NCI-H146 treated with DMSO at 0.1 percent for 48 hours (cell line): ENCODE measurements at regions not wholly inside any gene's neighbourhood (a gene's known extent, or its start where the extent isn't known, plus 50 kb on each side); places are given as distances from the start of the nearest gene placed in this dataset.
"Not testable (repeated sequence)": the region's sequence is repeated elsewhere in the genome, so short reads cannot be mapped to it uniquely, and the experiment has no call there.

Experiments
- DNase-seq: peaks from one replicate; lab custom pipeline; 2025; ENCODE audit not compliant: unreplicated experiment; lab: John Stamatoyannopoulos, UW

DNA sequence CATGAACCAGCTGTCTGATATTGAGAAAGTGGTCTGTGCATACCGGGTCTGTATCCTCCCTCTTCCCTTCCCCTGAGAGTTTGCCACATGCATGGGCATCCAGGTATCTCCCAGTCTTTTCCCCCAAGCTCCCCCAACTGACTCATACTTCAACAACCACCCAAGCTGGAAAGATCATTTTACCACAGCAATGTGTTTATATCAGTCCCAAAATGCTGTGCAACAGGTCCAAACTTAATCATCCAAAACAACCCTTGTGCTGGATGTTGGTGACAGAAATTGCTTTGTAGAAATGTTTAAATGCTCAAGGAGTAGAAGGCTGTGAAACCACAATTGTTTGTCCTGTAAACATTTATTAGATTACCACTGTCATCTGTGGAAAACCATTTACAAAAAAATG lies 286.8 kb upstream of the KLF3 start:
- DNase-seq, result no peak

GRCh38 chr4:38378478-38378877 lies 285.5 kb upstream of the KLF3 start:
- no peak for DNase-seq

DNA sequence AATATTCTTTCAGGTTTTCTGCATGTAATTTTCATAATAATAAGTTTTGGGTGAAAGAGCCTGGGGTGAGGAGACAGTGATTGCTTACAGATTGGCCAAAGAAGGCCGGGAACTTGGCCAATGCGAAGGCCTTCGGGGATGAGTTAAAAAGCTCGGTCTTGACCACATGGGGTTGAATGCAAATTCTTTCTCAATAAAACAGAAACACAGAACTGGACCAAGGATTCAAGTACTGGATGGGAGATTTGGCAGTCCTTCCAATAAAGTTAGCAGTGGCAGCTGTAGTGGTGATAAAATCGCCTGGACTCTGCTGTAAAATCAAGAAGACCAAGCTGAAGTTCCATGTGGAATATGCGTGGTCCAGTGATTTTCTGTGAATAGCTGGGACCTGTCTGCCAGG lies 282.2 kb upstream of the KLF3 start:
- no peak for DNase-seq

- DNase-seq, result no peak
Measured at GRCh38 chr4:38382520-38382919, 281.5 kb upstream of the KLF3 start.

GRCh38 chr4:38383646-38384121 lies 280.3 kb upstream of the KLF3 start:
- DNase-seq, result no peak

GRCh38 chr4:38385093-38386004 lies 278.6 kb upstream of the KLF3 start:
- DNase-seq, result no peak

DNA sequence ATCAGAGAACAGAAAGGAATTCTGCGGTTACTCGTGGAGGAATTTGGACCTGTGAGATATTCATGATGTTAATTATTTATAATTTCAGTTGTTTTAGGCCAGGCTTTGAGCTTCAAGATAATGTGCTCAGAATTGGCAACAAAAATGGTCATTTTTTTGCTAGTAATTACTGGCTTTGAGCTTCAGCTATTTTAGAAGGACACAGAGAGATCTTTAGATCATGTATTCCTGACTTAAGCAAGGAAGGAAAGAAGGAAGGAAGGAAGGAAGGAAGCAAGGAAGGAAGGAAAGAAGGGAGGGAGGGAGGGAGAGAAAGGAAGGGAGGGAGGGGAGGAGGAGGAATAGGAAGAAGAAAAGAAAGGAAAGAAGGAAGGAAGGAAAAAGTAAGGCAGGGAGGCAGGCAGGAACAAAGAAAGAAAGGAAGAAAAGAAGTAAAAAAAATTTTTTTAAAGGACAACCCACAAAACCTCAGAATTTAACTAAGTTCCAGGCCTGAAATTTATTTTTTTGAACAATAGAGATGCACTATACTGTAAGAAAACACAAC lies 277.9 kb upstream of the KLF3 start:
- no peak for DNase-seq

DNA sequence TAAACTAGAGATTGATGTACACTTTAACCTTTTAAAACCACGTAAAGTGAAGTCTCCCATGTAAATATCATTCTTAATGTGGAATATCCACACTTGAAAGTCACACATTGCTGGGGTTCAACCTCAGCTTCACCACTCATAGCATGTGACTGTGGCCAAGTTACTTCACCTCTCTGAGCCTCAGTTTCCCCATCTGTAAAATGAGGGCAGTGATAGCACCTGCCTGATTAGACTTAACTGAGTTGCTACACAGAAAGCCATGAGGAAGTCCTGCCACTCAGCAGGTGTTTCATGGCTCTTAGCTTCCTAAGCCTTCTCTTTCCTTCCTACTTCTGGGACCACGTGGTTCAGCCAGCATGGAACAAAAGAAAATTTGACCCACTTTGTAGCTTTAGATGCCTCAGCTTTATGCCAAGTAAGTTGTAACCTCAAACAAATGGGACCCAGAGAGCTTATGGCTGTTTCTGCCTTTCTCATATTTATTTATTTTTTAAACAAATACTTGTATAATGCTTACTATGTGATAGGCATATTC lies 277.3 kb upstream of the KLF3 start:
- DNase-seq, result no peak

DNA sequence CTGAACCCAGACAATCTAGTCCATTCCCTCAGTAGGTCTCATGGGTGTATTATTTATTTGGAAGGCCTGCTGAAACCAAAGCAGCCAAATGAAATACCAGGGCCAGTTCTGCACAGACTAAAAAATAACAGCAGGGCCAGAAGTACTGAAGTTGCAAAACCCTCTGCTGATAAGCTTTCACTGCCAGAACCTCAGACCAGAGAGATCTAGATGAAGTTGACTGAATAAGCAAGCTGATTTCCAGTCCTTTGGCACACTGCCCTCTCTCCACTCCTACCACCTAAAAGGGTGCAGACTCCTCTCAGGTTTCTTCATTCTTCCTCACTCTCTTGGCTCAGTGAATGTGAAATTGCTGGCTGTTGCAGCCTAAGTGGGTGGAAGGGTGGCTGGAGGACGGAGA lies 276.7 kb upstream of the KLF3 start:
- DNase-seq, result no peak

DNA sequence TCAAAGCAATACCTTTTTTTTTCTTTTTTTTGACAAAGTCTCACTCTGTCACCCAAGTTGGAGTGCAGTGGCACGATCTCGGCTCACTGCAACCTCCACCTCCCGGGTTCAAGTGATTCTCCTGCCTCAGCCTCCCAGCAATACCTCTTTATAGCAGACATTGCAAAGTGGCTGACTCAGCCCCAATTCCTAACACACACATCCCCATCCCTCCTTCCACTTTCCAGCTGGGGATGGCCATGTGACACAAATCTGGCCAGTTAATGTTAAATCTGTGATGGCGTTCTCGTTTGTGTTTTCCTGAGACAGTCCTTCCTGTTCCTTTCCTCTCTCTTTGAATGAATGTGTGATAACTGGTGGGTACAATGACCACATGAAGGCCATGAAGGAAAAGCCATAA lies 276.2 kb upstream of the KLF3 start:
- DNase-seq, result no peak

- DNase-seq, result not testable (repeated sequence)
Measured at GRCh38 chr4:38388907-38389306, 275.1 kb upstream of the KLF3 start.

- DNase-seq, result no peak
Measured at GRCh38 chr4:38390969-38391545, 272.9 kb upstream of the KLF3 start.

GRCh38 chr4:38392223-38392855 lies 271.7 kb upstream of the KLF3 start:
- DNase-seq, result no peak

DNA sequence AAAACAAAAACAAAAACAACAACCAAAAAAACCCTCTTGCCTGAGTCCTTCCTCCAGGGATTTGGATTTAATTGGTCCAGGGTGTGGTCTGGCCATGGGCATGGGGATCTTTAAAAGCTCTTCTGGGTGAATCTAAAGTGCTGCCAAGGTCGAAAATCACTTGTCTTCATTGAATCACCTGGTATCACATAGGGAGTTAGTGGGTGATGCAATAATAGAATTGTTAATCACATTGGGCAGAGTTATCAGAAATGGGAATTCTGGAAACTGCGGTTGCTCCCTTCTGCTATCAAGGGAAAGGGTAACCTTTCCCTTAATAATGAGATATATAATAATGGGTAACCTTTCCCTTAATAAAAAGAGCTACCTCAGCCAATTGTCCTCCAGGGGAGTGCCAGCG lies 267.9 kb upstream of the KLF3 start:
- no peak for DNase-seq

- DNase-seq, result no peak
Measured at GRCh38 chr4:38396845-38397547, 267.0 kb upstream of the KLF3 start.

- DNase-seq, result no peak
Measured at GRCh38 chr4:38400946-38401345, 263.1 kb upstream of the KLF3 start.

DNA sequence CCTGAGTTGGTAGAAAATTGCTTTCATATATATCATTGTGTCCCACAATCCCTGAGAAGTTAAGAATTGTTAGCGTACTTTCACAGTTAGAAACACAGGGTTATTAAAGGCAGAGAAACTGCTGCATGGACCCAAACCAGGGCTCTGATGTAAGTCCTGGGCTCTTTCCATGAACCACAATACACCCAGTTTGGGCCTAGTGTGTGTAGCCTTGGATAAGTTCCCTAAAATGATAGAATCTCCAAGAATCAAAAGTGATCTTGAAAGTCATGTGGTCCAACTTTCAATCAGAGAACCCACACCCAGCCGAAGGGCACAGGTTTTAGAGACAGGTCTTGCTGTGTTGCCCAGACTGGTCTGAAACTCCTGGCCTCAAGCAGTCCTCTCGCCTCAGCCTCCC lies 257.8 kb upstream of the KLF3 start:
- no peak for DNase-seq

DNA sequence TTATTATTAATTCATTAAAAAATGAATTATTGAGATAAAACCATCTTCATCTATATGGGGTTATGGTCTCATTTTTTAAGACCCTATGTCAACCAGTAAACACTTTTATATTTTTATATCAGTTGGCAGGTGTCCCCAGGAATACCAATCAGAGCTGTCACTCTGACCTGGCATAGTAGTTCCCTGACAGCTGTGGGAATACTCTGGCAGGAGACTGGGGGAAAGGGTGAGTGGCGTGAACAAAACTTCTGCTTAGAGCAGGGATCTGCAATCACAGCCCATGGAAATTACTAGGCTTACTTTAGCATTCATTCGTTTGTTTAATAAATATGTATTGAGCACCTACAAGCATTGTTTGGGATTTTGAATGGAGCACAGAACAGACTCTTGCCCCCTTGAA lies 254.1 kb upstream of the KLF3 start:
- no peak for DNase-seq

- no peak for DNase-seq
Measured at GRCh38 chr4:38411092-38411491, 252.9 kb upstream of the KLF3 start.

GRCh38 chr4:38411981-38412536 lies 251.9 kb upstream of the KLF3 start:
- DNase-seq, result no peak
